Suprapubic skin (tissue), 3 donors: ENCODE measurements at regions not wholly inside any gene's neighbourhood (a gene's known extent, or its start where the extent isn't known, plus 50 kb on each side); places are given as distances from the start of the nearest gene placed in this dataset.

Experiments used
- CTCF ChIP-seq, 2 donors: fragments of 200-600 bp in 1 of 2; fragments of 450-650 bp in 1 of 2; sonication (generic) in 1 of 2; IDR thresholded peaks; one replicate each; pipeline ENCODE4 v1.5.1; 2016 to 2019; ENCODE audit warnings: antibody characterized with exemption in 2 of 2, mild to moderate bottlenecking in 1 of 2, moderate library complexity in 1 of 2
- POLR2A ChIP-seq, 2 donors: fragments of 450-650 bp; IDR thresholded peaks; one replicate each; pipeline ENCODE4 v1.6.1; 2017; ENCODE audit warnings: antibody characterized with exemption in 2 of 2, mild to moderate bottlenecking in 2 of 2, moderate library complexity in 2 of 2

GRCh38 chr18:1513519-1513918, 608.8 kb downstream of the ADCYAP1 start:
- no peak for TF ChIP-seq CTCF (IDR thresholded peaks at IDR 0.05)
- no peak for TF ChIP-seq POLR2A (IDR thresholded peaks at IDR 0.05)
